NB4 (cell line): ENCODE measurements at regions not wholly inside any gene's neighbourhood (a gene's known extent, or its start where the extent isn't known, plus 50 kb on each side); places are given as distances from the start of the nearest gene placed in this dataset.

Experiments used
- DNase-seq: peaks from one replicate; pipeline ENCODE4 v3.0.0; 2010; ENCODE audit warnings: low read depth
- H3K4me3 ChIP-seq: one replicate; pipeline ENCODE4 v1.5.1; 2011; ENCODE audit warnings: mild to moderate bottlenecking, low read depth, low read length, moderate library complexity
- MAX ChIP-seq: IDR thresholded peaks from 2 replicates; pipeline ENCODE4 v1.6.1; 2011; ENCODE audit warnings: low read depth, low read length
- MYC ChIP-seq: IDR thresholded peaks from 2 replicates; pipeline ENCODE4 v1.6.1; 2011; ENCODE audit warnings: low read depth, low read length
- POLR2A ChIP-seq: IDR thresholded peaks from 2 replicates; pipeline ENCODE4 v1.6.1; 2011; ENCODE audit warnings: mild to moderate bottlenecking; ENCODE audit not compliant: insufficient read length; ENCODE audit errors: extremely low read depth
- TF ChIP-seq, protein P1 (sequence below): IDR thresholded peaks from one replicate; pipeline ENCODE4 v1.5.1; 2012; ENCODE audit warnings: low read depth, low read length

DNA sequence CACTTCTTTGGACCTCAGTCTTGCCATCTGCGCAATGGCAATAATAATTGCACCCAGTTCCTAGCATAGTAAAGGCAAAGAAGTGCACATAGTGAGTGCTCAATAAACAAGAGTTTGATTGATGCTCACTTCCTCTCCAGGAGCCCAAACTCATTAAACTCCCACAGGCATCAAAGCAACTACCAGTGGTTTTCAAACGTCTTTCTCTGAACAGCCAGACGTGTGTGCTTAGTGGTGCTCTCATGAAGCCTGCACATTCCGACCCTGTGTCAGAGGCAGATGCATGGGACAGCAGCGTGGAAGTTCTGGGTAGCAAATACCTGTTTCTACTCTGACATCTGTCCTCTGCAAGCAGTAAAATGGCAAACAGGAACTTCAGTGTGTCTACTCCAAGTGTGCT is 146.3 kb upstream of the MAFB start:
- no peak overlapping the region for H3K4me3 ChIP-seq
- DNase-seq = no peak
- no peak for TF ChIP-seq MAX
- no peak for TF ChIP-seq POLR2A
- TF ChIP-seq, protein P1, sequence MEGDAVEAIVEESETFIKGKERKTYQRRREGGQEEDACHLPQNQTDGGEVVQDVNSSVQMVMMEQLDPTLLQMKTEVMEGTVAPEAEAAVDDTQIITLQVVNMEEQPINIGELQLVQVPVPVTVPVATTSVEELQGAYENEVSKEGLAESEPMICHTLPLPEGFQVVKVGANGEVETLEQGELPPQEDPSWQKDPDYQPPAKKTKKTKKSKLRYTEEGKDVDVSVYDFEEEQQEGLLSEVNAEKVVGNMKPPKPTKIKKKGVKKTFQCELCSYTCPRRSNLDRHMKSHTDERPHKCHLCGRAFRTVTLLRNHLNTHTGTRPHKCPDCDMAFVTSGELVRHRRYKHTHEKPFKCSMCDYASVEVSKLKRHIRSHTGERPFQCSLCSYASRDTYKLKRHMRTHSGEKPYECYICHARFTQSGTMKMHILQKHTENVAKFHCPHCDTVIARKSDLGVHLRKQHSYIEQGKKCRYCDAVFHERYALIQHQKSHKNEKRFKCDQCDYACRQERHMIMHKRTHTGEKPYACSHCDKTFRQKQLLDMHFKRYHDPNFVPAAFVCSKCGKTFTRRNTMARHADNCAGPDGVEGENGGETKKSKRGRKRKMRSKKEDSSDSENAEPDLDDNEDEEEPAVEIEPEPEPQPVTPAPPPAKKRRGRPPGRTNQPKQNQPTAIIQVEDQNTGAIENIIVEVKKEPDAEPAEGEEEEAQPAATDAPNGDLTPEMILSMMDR = no peak
- TF ChIP-seq MYC = no peak

DNA sequence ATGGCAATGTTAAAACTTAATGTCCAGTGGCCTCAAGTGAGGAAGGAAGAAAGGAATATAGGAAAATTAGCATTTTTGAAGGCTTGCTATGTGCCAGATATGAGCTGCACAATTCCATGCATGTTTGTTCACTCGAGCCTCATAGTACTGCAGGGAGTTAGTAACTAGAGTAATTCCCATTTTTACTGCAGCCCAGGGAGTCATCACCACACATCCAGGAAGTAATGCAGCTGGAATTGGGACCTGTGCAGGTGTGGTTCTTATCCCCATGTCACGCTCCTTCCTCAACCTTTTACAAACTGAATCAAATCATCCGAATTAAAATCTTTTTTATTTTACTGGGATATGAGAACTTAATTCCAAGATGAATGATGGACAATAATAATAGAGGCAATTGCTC is 149.5 kb upstream of the MAFB start:
- no peak overlapping the region for H3K4me3 ChIP-seq
- TF ChIP-seq, protein P1 = no peak
- TF ChIP-seq MAX (no peak), POLR2A (no peak), MYC (no peak)
- DNase-seq = no peak

DNA sequence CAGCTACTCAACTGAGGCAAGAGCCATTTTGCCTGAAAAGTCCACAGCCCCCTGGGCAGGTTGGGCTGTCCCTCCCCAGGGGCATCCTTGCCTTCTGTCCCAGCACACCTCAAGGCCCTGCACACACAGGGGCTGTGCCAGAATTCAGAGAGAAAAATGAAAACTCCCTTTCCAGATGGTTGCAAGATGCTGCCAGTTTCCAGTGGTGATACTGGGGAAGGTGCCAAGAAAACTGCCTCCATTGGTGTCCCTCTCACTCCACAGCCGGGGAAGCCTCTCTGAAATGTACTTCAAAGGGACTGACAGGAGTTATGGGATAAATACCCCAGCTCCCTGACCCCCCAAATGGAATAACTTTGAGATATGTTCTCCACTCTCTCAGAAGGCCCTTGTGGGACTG is 154.2 kb upstream of the MAFB start:
- no peak overlapping the region for H3K4me3 ChIP-seq
- no peak for DNase-seq
- no peak for TF ChIP-seq MAX
- TF ChIP-seq MYC = no peak
- TF ChIP-seq POLR2A = no peak
- TF ChIP-seq, protein P1 = no peak

DNA sequence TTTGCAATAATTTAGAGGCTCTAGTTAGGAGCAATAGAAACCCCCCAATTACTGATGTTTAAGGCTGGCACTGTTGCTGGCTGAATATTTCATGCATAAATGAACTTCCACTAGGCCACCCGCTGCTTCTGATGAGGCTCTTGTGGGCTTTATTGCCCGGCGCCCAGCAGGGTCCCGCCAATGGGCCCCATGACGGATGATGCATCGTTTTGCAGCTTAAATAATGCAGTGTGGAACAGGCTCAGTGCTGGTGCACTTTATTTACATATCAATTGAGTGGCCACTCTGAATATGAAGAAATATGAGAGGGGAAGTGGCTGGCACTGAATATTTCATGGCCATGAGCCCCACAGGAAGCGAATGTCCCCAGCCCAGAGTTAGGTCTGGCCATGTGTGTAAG is 155.3 kb upstream of the MAFB start:
- TF ChIP-seq POLR2A (no peak), MAX (no peak), MYC (no peak)
- TF ChIP-seq, protein P1 = no peak
- no peak overlapping the region for H3K4me3 ChIP-seq
- no peak for DNase-seq

DNA sequence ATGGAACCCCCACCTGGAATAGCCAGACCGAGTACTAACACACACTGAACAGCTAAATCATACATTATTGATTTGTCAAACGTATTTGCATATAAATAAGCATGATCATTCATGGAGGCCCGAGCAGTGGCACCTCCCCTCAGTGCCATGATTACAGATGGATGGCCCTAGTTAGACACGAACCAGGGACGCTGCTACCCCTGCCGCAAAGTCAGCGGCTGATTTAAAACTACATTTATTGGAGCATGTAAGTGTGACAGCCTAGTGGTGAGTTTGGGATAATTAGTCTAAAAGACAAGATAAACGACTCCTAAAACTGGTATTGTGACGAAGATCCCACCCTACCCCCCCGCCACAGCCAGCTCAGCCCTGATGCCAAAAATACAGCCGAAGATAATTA is 159.1 kb upstream of the MAFB start:
- H3K4me3 ChIP-seq = no peak overlapping the region
- DNase-seq = no peak
- TF ChIP-seq POLR2A (no peak), MAX (no peak), MYC (no peak)
- TF ChIP-seq, protein P1 = no peak

- DNase-seq = no peak
- TF ChIP-seq, protein P1 = no peak
- TF ChIP-seq MAX = no peak
- no peak for TF ChIP-seq POLR2A
- TF ChIP-seq MYC = no peak
These were observed 159.5 kb upstream of the MAFB start for GRCh38 chr20:40848526-40848925.

More at GRCh38 chr20:40848526-40848925, 159.5 kb upstream of the MAFB start:
- H3K4me3 ChIP-seq = no peak overlapping the region
